HG03460 (cell line): ENCODE measurements at regions not wholly inside any gene's neighbourhood (a gene's known extent, or its start where the extent isn't known, plus 50 kb on each side); places are given as distances from the start of the nearest gene placed in this dataset.

Experiments used
- ATAC-seq: cut with Tn5 transposase; IDR thresholded peaks from one replicate; pipeline ENCODE4 v1.9.1; 2021; ENCODE audit not compliant: unreplicated experiment

DNA sequence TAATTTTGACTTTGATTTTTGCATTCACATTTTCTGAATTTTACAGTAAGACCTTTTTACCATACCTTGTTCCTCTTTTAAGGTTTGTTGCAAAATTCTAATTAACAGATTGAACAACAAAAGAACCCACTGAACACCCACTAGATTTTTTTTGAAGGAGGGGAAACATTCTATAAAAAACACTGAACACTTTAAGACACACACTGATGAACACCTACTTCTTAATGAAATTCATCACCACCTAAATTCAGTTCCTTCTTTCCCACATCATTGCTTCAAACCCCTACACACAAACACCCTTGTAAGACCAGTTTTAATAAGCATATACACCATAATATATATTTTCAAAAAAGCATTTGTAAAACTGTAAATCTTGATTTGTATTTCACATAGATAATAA, 559.0 kb upstream of the MEF2C start:
- no peak for ATAC-seq

DNA sequence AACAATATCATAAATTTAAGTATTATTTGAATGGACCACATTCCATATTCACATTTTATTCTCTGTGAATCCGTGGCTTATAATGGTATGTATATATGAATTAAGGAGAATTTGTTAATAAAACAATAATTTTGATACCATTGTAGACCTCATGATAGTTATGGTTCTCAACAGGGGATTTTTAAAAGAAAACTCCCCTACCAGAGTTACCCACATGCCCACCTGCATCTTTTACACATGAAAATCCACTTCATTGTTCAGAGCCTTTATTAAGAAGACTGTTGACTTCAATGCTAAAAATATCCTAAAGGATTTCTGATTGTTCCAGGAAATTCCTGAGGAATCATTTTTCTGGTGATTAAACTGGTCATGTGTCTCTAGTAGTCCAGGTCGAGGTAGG, 557.7 kb upstream of the MEF2C start:
- no peak for ATAC-seq

DNA sequence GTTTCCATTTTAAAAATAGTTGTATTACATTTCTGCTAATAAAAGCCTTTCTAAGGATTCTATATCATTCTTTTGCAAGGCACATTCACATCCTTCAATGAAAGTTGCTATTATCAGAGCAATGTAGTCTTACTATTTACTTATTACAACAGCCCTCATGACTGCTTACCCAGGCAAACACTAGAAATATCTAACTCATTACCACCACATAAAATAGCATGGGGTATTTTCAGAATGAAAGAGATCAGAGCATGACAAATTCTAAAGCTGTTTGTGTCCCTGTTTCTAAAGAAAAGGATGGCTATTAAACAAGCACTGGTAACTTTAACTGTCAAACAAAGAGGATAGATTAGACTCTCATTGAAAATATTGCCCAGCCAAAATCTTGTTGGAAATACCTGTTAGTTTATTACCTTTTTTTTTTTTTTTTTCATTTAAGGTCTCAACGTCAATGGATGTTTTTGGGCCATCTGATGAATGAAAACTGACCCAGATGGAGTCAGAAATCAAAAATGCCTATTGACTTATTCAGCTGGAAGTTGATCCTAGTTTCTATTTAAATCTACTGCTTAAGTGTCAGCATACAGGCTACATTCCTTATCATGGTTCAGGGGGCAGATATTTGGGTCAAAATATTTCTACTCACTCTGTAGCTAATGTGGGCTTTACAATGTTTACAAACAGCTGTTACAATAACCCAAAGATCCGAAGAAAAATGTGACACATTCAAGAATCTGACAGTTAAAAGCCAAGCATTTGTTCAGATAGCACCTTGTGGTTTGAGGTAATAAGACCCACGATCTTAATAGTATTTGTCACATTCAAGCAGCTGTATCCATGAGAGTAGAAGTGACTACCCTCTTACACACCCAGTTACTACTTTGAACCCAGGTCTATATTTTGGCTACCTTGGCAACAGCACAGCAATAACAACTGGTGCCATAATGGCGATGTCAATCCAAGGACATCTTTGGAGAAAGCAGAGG, 554.8 kb upstream of the MEF2C start:
- no peak for ATAC-seq

DNA sequence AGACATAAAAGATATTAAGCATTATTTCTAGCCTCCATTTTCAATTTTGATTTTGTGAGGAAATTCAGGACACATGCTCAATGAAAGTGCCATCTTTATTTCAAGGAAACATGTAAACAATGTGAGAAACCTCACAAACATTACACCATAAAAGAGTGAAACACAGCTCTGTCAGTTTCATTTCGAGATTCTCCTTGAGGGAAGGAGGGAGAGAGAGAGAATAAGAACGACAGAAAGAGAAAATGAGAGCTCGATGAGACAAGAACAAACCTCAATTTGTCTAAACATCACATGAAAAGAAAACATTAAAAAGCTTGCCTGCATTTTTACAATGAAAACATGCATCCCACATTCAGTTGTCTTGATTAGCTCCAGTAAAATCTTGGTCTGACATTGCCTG, 553.5 kb upstream of the MEF2C start:
- no peak for ATAC-seq

DNA sequence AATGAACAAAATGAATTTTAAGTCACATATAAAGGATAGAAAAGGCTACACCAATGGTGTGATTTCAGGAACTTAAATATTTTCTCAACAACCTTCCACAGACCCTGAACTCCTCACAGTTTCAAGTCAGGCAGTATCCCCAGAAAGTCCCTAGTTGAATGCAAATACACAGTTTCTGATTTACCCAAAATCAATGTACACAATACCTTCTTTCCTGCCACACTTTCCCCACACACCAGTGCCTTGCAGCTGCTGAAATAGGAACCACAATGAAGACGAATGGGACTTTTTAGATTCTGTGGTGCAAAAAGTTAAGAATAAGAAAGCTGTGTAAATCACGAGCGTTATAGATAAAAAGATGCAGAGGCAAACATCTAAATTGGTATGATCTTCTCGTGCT, 552.4 kb upstream of the MEF2C start:
- ATAC-seq = peak; percentile 83

DNA sequence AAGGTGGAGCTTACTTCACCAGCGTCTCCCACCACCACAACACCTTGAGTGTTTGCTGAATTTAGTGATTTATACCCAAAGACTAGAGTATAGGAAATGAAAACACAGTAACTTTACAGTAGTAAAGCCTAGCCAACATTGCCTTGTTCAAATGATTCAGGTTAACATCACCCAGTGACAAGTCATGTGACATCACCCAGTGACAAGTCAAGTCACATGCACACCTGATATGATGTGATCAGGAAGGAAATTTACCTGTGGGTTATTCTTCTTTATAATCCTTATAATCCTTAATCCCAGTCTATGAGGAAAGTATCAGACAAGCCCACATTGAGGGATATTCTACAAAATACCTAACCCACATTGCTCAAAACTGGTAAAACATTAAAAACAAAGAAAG, 545.6 kb upstream of the MEF2C start:
- no peak for ATAC-seq

DNA sequence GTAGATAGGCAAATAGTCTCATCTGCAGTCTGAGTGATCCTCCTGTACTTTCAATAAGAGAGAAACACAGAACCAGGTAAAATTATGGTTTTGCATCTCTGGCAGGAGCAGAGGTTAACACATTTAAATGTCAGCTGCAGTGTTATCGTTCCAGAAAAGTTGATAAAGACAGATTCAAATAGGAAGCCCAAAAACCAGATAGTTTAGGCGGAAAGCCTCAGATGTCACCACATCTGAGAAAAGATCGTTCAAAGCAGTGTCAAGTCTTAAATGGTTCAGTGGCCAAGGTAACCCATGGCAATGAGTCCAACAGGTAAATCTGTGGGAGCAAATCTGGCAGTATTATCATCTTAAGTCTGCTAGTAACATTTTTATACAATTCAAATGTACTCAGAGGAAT, 542.1 kb upstream of the MEF2C start:
- no peak for ATAC-seq

DNA sequence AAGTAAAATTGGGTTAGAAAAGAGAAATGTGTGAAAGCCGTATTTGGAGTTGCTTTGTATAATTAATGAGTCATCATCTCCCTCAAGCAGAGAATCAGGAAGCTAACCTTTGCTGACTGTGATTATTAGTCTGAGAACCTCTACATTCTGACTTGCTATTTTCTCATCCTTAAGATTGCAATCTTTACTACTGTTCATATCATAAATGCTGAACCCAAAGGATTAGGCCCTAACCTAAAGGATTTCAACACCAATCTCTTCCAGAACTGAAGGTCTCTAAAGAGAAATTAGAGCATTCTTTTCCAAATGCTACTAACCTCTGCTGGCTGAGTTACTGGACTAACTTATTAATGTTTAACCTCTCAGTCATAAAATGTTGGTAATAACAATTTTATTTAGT, 538.1 kb upstream of the MEF2C start:
- no peak for ATAC-seq

DNA sequence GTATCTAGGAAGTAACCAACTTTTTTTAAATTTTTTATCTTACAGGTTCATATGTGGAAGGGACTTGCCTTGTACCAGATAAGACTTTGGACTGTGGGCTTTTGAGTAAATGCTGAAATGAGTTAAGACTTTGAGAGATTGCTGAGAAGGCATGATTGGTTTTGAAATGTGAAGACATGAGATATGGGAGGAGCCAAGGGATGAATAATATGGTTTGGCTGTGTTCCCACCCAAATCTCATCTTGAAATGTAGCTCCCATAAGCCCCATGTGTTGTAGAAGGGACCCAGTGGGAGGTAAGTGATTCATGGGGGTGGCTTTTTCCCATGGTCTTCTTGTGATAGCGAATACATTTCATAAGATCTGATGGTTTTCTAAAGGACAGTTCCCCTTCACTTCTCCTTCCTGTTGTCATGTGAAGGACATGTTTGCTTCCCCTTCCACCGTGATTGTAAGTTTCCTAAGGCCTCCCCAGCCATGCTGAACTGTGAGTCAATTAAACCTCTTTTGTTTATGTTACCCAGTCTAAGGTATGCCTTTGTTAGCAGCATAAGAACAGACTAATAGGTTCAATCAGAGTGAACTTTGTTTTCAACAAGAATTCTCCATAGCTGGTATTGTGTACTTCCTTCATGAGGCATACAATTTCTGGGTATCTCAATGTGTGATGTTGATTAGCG, 535.6 kb upstream of the MEF2C start:
- no peak for ATAC-seq

DNA sequence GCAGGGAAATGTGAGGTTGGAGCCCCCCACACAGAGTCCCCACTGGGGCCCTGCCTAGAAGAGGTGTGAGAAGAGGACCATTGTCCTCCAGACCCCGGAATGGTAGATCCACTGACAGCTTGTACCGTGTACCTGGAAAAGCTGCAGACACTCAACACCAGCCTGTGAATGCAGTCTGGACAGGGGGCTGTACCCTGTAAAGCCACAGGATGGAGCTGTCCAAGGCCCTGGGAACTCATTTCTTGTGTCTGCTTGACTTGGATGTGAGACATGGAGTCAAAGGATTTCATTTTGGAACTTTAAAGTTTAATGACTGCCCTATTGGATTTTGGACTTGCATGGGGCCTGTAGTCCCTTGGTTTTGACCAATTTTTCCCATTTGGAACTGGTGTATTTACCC, 535.0 kb upstream of the MEF2C start:
- no peak for ATAC-seq

DNA sequence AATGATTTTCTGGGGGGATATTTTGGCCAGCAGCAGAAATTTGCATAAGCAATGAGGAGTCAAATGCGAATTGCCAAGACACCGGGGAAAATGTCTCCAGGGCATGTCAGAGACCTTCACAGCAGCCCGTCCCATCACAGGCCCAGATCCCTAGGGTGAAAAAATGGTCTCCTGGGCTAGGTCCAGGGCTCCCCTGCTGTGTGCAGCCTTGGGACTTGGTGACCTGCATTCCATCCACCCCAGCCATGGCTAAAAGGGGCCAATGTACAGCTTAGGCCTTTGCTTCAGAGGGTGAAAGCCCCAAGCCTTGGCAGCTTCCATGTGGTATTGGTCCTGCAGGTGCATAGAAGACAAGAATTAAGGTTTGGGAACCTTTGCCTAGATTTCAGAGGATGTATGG, 534.5 kb upstream of the MEF2C start:
- ATAC-seq = no peak

DNA sequence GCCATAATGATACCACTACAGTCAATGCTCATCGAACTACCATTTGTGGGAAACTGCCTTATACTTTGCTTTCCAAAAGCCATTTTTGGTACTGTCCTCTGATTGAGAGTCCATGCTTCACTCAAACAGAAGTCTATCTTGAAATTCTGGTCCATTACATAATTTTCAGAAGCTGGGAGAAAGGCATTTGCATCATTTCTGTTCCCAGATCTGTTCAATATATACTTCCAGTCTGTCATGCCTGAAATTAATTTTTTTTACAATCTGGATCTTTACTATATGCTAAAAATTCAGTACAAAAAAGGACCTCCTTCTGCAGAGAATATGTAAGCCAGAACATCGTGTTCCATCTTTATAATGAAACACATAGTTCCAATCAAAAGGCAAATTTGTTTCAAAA, 528.9 kb upstream of the MEF2C start:
- no peak for ATAC-seq

DNA sequence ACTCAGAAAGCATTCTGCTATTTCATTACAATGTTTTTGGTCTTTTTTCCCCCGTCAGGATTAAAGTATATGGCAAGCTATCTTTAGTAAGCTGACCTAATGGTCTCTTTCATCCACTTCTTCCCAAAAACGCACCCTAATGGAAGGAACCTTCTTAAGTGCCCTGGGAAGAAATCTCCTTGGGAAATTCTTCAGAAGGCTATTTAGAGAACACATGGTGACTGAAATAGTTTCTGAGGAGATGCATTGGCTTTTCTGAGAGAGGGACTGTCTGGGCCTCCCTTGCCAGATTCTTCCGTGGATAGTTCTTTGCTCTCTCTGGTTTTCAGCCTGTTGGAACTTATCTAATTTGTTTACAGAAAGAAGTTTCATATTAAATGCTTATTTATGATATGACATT, 524.1 kb upstream of the MEF2C start:
- no peak for ATAC-seq

DNA sequence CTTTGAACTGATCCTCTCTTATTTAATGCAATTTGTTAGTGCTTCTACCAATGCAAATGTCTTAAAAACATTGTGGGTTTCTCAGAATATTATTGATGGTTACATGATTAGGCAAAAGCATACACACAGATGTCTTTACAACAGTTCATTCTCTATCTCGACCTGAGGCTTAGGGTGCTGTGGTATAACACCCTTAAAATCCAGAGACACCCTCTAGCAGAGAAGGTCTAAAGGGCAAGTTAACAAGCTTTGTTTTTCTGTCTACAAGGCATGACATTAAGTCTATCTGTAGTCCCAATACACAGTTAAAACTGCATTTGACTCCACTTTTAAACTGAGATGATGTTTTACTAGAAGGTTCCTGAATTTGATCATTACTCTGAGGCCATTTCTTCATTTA, 518.7 kb upstream of the MEF2C start:
- no peak for ATAC-seq

DNA sequence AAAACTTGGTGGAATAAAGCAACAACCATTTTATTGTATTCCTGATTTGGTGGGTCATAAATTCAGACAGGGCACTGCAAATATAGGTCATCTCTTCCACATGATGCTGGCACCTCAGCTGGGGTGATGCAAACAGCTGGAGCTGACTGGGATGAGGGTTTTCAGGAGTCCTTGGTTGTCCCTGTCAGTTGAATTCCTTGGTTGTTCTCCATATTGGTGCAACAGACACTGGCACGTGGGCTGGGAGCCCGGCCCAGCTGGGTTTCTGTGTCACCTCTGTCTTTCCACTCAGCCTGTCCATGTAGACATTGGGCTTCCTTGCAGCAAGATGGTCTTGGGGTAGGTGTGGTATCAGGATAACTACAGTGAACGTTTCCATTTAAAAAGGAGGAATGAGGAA, 518.0 kb upstream of the MEF2C start:
- no peak for ATAC-seq

DNA sequence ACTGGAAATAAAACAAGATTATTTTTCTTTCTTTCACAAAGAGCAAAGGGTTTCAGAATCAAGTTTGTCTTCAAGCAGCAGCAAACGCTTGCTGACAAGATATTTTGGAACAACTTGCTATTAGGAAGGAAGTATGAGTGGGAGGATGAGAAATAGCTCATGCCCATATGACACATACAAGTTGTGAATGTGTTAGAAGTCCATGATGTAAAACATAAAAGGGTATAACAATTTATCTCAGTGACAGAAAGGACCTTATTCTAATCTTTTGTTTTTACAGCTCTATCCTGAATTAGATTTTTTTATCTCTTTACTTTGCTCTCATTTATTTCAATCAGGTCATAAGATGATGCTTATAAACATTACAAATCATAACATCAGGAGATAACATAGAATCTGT, 516.6 kb upstream of the MEF2C start:
- no peak for ATAC-seq

DNA sequence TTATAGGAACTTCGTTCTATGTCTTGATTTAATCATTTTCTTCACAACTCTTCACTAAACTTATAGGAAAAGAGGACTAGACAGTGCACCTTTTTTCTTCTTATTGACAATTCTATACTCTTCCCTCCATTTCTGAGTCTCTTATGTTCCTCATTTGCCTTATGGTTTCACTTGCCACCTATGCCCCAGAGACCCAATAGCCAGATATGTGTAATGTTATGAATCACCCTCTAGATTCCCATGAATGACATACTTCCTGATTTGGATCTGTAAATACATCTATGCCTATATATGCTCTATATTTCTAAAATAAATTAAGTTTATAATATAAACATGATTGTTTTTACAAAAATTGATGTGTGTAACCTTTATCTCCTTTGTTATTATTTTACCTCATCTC, 514.1 kb upstream of the MEF2C start:
- ATAC-seq = peak; percentile 78

DNA sequence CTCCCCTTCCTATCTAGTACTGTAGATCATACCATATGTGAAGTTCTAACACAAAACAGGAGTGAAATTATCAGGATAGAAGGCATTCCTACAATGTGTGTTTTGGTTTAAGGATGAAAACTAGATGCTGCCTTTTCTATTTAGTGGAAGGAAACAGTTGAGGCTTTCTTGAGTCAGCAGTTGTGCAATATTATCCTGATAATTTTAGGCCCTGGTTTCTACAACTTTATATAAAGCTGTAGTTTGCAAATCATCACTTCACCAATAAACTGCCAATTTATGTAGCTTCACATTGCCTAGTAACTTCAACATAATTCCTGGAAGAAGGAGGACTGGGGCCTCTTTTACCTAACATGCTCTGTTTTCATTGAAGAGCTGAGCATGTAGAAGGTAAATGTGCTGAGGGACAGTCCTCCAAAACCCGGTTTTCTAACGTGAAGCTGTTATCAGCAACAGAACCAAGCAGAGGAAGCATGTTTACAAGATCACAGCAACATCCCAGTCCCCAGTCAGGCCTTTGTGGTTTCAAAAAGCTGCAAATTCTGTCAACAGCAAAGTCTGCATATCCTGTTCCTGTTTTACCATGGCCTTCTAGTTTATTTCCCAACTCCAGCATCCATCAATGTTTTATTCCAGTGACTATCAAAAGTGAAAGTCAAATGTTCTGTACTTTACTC, 513.4 kb upstream of the MEF2C start:
- peak; percentile 58 for ATAC-seq

DNA sequence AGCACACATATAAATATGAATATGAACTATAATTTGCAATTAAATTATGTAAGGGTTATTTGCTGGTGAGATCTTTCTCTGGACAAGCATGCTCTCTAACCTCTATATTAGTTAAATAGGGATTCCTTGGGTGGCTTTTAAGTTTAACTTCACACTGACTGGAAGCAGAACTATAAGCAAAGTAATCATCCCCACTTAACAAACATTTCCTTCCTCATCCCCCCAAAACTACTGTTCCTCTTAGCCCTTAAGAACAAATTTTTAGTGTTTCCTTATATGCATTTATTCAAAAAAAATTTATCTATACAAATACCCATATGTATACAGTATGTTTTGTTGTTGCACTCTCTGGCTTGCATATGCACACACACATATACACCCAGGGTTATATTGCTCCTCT, 512.1 kb upstream of the MEF2C start:
- ATAC-seq = no peak

DNA sequence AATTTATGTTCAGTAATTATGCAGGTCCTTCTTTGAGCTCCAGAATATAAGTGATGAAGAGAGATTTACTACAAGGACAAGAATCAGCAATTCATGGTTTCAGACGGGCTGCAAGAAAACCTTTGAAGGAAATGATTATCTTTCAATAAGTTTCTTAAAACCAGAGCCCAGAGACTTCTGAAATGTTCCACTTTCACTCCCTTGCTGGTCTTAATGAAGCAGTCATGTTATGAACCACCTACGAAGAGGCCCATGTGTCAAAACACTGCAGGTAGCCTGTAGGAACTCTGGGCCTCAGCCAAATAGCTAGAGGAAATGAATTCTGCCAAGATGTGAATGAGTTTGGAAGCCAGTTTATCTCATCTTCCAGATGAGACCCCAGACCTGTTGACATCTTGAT, 505.9 kb upstream of the MEF2C start:
- ATAC-seq = no peak

DNA sequence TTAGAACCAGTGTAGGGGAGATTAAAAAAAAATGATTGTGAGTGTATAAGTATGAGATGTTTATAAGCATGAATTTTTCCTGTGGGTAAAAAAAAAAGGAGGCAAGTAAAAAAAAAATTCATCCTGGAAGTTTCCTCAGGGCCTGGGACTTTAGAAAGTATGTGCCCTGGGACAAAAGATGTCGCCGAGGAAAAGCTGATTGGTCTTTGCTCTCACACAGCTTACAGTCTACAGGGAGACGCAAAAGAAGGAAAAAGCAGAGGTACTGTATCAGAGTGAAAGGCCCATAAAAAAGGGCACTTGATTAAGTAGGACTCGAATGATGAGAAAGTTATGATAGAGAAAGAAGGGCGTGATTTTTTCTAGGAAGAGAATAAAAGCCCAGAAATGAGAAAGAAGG, 501.4 kb upstream of the MEF2C start:
- no peak for ATAC-seq

DNA sequence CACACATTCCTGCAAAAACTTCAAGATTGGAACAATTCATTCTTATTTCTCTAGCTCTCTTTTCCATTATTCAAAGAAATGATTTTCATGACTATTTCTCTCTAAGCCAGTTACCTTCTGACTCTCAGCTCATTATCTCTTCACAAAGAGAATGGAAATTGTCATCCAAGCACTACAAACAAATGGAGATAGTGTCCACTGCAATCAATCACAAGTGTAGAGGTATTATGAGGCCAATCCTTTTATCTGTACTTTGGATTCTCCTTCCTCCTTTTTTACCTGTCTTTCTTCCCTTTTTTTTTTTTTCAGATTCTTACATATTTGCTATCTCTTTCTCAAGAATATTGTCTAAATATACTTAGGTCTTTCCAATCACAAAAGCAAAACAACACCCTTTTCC, 497.7 kb upstream of the MEF2C start:
- no peak for ATAC-seq
